RWPE2 (cell line): ENCODE measurements at regions not wholly inside any gene's neighbourhood (a gene's known extent, or its start where the extent isn't known, plus 50 kb on each side); places are given as distances from the start of the nearest gene placed in this dataset.

Experiments
- ATAC-seq: fragments of 200-7000 bp; cut with Tn5 transposase; 3 replicates; pipeline ENCODE4 v1.9.1; 2021; ENCODE audit warnings: low read depth
- DNase-seq: peaks from one replicate; pipeline ENCODE4 v3.0.0-alpha.2; 2020; ENCODE audit warnings: low spot score
- H3K27ac ChIP-seq: fragments of 450-650 bp; 2 replicates; pipeline ENCODE4 v1.5.1; 2017; ENCODE audit warnings: mild to moderate bottlenecking; ENCODE audit not compliant: poor library complexity, severe bottlenecking
- H3K27me3 ChIP-seq: fragments of 250-450 bp; sonication (Bioruptor Pico); 2 replicates; pipeline ENCODE4 v1.5.1; 2021; ENCODE audit warnings: mild to moderate bottlenecking, moderate library complexity; ENCODE audit not compliant: insufficient read depth, poor library complexity, severe bottlenecking
- H3K36me3 ChIP-seq: fragments of 250-450 bp; sonication (Bioruptor Pico); 2 replicates; pipeline ENCODE4 v1.5.1; 2020; ENCODE audit warnings: low read depth, mild to moderate bottlenecking, moderate library complexity
- H3K4me1 ChIP-seq: fragments of 250-450 bp; sonication (Bioruptor Pico); 2 replicates; pipeline ENCODE4 v1.5.1; 2021; ENCODE audit warnings: mild to moderate bottlenecking, moderate library complexity; ENCODE audit not compliant: insufficient read depth, poor library complexity, severe bottlenecking
- H3K4me3 ChIP-seq: fragments of 250-450 bp; sonication (Bioruptor Pico); 2 replicates; pipeline ENCODE4 v1.5.1; 2021; ENCODE audit warnings: mild to moderate bottlenecking, moderate library complexity; ENCODE audit not compliant: severe bottlenecking
- H3K9me3 ChIP-seq: fragments of 250-450 bp; sonication (Bioruptor Pico); 2 replicates; pipeline ENCODE4 v1.5.1; 2021; ENCODE audit warnings: mild to moderate bottlenecking, moderate library complexity; ENCODE audit not compliant: severe bottlenecking
- TF ChIP-seq, protein P1 (sequence below): fragments of 450-650 bp; IDR thresholded peaks from one replicate; pipeline ENCODE4 v1.5.1; 2017; ENCODE audit warnings: mild to moderate bottlenecking, moderate library complexity; ENCODE audit not compliant: poor library complexity, severe bottlenecking

DNA sequence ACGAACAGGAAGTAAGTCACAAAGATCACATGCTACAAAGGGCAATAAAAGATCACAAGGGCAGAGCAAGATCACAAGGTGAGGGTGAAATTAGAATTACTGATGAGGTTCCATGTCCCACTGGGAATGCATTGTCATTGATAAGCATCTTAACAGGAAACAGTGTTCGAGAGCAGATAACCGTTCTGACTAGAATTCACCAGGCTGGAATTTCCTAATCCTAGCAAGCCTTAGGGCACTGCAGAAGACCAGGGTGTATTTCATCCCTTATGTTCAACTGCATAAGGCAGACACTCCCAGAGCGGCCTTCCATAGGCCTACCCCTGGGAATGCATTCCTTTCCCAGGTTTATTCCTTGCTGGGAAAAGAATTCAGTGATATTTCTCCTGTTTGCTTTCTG is 980.6 kb upstream of the LCORL start:
- Histone ChIP-seq H3K4me3 (no peak overlapping the region), H3K9me3 (no peaks in the 10 kb centered on the region)
- no peak for DNase-seq

DNA sequence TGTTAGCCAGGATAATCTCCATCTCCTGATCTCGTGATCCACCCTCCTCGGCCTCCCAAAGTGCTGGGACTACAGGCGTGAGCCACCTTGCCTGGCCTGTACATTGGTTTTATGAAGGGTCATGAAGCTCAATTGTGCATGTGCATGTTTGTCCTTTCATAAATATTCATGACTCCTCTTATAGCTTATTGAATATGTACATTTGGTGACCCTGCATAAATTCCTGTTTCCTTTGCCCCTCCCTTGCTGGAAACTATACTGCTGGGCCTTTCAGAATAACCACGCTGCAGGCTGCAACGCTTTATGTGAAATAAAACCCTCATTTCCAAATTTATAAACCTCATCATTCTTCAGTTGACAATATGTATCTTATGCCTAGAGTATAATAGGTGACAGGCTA is 978.0 kb upstream of the LCORL start:
- H3K4me3 ChIP-seq = no peak overlapping the region
- H3K4me1 ChIP-seq = no peaks in the 10 kb centered on the region
- no peaks in the 10 kb centered on the region for H3K36me3 ChIP-seq
- ATAC-seq = no peak
- H3K9me3 ChIP-seq = no peaks in the 10 kb centered on the region
- TF ChIP-seq, protein P1, sequence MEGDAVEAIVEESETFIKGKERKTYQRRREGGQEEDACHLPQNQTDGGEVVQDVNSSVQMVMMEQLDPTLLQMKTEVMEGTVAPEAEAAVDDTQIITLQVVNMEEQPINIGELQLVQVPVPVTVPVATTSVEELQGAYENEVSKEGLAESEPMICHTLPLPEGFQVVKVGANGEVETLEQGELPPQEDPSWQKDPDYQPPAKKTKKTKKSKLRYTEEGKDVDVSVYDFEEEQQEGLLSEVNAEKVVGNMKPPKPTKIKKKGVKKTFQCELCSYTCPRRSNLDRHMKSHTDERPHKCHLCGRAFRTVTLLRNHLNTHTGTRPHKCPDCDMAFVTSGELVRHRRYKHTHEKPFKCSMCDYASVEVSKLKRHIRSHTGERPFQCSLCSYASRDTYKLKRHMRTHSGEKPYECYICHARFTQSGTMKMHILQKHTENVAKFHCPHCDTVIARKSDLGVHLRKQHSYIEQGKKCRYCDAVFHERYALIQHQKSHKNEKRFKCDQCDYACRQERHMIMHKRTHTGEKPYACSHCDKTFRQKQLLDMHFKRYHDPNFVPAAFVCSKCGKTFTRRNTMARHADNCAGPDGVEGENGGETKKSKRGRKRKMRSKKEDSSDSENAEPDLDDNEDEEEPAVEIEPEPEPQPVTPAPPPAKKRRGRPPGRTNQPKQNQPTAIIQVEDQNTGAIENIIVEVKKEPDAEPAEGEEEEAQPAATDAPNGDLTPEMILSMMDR = no peak
- no peak overlapping the region for H3K27ac ChIP-seq
- no peaks in the 10 kb centered on the region for H3K27me3 ChIP-seq
- no peak for DNase-seq

More for the DNA sequence above, 980.6 kb upstream of the LCORL start:
- Histone ChIP-seq H3K27me3 (no peaks in the 10 kb centered on the region), H3K36me3 (no peaks in the 10 kb centered on the region), H3K27ac (no peak overlapping the region), H3K4me1 (no peaks in the 10 kb centered on the region)
- ATAC-seq = no peak
- TF ChIP-seq, protein P1 = no peak

GRCh38 chr4:18981234-18981615 is 959.7 kb upstream of the LCORL start:
- Histone ChIP-seq H3K36me3 (no peaks in the 10 kb centered on the region), H3K27me3 (no peaks in the 10 kb centered on the region), H3K9me3 (no peaks in the 10 kb centered on the region), H3K4me3 (no peak overlapping the region), H3K4me1 (peaks cover 17% of the 10 kb centered on the region), H3K27ac (peak overlapping the region; percentile 75)
- DNase-seq (no peak), ATAC-seq (peak; percentile 79)
- TF ChIP-seq, protein P1 = no peak

GRCh38 chr4:18980516-18981233 is 959.1 kb upstream of the LCORL start:
- no peaks in the 10 kb centered on the region for H3K27me3 ChIP-seq
- H3K4me1 ChIP-seq = peaks cover 17% of the 10 kb centered on the region
- no peak overlapping the region for H3K4me3 ChIP-seq
- DNase-seq = no peak
- peak; percentile 91 for ATAC-seq
- no peaks in the 10 kb centered on the region for H3K36me3 ChIP-seq
- no peaks in the 10 kb centered on the region for H3K9me3 ChIP-seq
- TF ChIP-seq, protein P1 = no peak
- peak overlapping the region; percentile 75 for H3K27ac ChIP-seq

DNA sequence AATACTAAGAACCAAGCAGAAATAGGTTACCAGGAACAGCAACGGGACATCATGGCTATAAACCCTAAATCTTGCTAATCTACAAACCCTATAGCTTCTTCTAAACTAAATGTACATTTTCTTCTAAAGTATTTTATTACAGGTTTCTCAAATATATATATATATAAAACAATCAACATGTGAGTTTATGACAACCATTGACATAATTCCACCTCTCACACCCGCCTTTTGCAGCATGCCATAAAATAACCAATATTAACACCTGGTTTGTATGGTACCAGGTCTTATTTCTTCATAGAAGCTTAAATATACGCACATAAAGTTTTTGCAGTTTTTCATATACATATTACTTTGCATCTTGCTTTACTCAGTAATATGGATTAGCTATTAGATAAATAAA is 955.3 kb upstream of the LCORL start:
- TF ChIP-seq, protein P1 = no peak
- no peak for ATAC-seq
- Histone ChIP-seq H3K27me3 (no peaks in the 10 kb centered on the region), H3K9me3 (no peaks in the 10 kb centered on the region), H3K4me1 (peaks cover 17% of the 10 kb centered on the region), H3K36me3 (no peaks in the 10 kb centered on the region), H3K27ac (no peak overlapping the region), H3K4me3 (no peak overlapping the region)
- no peak for DNase-seq
